ENCODE measurements at regions not wholly inside any gene's neighbourhood (a gene's known extent, or its start where the extent isn't known, plus 50 kb on each side); places are given as distances from the start of the nearest gene placed in this dataset.
A peak's percentile ranks its signal among the peaks of the same experiment; 100 is the strongest.
"Not testable (repeated sequence)": the region's sequence is repeated elsewhere in the genome, so short reads cannot be mapped to it uniquely, and the experiment has no call there.

DNA sequence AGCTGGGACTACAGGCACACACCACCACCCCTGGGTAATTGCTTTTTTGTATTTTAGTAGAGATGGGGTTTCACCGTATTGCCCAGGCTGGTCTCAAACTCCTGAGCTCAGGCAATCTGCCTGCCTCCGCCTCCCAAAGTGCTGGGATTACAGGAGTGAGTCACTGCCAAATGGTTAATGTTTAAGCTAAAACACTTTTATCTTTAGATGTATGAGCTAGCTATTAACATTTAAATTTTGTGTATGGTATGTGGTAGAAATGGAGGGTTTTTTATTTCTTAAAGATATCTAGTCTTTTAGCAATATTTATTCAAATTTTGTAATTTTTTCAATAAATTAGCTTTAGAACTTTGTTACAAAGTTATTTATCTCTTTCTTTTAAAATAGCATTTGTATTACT is 1659.8 kb upstream of the ADGRL3 start:
- peak; percentile 27 for DNase-seq
- in situ Hi-C loops (cut with HindIII; ENCODE audit: low pct_ligation_motif_present, low pct_unique_long_range_greater_than_20kb, low sequenced_read_pairs): no loop called here

DNA sequence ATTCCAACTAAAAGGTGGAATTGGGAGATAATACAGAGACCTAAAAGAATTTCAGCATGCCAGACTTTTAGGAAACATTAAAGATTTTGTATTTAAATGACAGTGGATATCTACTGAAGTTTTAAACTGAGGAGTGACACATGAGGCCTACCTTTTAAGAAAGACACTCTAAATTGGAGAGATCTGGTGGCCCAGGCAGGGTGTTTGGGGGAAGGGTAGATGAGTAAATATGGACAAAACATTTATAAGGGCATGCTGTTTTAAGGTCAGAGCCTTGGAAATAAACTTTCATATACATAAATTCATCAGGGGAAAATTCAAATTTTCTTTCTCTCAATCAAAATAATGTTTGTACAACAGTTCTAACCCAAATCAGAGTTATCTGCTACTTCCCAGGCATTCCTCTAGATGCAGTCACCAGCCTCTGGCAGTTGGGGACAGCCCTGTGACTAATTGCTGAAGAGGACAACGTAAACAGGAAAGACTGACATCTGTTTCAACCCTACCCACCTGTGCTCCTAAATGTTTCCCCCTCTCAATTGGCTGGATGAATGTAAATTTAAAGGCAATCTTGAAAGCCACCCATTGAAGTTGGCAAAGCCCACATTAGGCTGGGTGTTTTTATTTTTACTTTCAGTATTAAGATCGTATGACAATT is 1646.9 kb upstream of the ADGRL3 start:
- in situ Hi-C loops (cut with HindIII; ENCODE audit: low pct_ligation_motif_present, low pct_unique_long_range_greater_than_20kb, low sequenced_read_pairs): no loop called here
- peak; percentile 22 for DNase-seq

DNA sequence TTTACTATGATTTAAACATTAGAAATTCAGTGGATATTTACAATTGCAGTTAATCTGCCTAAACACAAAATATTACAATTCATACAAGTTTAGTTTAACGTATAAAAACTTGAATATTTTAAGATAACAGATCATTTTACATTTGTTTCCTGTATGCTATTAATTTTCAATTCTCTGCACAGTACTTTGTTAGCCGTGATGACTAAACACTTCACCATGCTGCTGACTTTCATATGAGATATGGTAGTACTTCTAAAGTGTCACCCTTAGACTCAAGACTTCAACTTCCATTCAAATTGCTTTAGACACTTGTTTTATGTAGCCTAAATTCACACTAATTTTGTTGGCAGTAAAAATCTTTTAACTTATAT is 1646.4 kb upstream of the ADGRL3 start:
- peak; percentile 55 for DNase-seq
- in situ Hi-C loops (cut with HindIII; ENCODE audit: low pct_ligation_motif_present, low pct_unique_long_range_greater_than_20kb, low sequenced_read_pairs): no loop called here

DNA sequence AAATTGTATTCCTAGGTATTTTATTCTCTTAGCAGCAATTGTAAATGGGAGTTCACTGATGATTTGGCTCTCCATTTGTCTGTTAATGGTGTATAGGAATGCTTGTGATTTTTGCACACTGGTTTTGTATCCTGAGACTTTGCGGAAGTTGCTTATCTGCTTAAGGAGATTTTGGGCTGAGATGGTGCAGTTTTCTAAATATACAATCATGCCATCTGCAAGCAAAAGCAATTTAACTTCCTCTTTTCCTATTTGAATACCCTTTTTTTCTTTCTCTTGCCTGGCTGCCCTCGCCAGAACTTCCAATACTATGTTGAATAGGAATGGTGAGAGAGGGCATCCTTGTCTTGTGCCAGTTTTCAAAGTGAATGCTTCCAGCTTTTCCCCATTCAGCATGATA is 1643.9 kb upstream of the ADGRL3 start:
- DNase-seq; in situ Hi-C loops (cut with HindIII; ENCODE audit: low pct_ligation_motif_present, low pct_unique_long_range_greater_than_20kb, low sequenced_read_pairs): not testable (repeated sequence)

DNA sequence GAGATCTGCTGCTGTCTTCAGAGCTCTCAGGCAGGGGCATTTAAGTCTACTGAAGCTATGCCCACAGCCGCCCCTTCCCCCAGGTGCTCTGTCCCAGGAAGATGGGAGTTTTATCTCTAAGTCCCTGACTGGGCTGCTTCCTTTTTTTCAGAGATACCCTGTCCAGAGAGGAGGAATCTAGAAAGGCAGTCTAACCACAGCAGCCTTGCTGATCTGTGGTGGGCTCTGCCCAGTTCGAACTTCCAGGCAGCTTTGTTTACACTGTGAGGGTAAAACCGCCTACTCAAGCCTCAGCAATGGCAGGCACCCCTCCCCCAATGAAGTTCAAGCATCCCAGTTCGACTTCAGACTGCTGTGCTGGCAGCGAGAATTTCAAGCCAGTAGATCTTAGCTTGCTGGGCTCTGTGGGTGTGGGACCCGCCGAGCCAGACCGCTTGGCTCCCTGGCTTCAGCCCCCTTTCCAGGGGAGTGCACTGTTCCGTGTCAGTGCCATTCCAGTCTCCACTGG is 1639.9 kb upstream of the ADGRL3 start:
- in situ Hi-C loops (cut with HindIII; ENCODE audit: low pct_ligation_motif_present, low pct_unique_long_range_greater_than_20kb, low sequenced_read_pairs); DNase-seq: not testable (repeated sequence)

DNA sequence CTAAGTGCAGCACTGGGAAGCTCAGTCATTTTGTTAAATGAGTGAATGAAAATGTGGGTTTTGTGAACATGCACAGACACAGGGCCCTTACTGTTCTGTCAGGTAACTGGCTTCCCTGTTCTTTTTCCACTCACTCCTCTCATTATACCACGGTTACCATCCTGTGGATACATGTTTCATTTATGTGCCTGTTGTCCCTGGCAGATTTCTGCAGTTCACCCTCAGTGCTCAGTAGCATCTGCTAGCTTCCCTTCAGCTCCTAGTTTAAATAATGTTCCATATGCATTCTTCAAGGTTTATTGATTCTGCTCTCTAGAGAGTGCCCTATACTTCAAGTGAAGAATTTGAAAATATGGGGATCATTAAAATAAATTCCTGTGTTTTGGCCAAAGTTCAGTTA is 1634.3 kb upstream of the ADGRL3 start:
- in situ Hi-C loops (cut with HindIII; ENCODE audit: low pct_ligation_motif_present, low pct_unique_long_range_greater_than_20kb, low sequenced_read_pairs): no loop called here
- DNase-seq: no peak

DNA sequence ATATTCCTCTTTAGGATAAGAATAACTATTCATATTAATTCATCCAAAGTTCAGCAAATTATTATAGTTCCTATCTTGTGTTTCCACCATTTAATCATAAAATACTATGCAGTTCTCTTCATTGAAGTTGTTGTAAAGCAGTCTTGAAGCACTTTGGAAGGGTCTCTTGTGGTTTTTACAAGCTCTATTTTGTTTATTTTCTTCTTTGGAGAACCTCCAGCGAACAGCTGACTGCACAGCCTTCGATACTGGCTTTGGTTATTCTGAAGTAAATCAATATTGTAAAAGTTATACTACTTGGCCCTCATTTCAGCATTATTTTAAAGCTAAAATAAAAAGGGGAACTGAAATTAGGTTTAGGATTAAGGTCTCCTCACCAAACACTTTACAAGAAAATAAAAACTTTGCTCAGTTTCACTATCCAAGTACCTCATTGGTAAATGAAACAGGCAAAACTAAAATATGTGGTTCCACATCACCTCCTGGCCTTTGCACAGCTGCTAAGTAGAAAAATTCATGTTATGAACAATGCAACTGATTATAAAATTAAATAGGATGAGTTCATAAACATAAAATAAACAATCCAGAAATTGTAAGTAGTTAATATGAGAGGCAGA is 1629.2 kb upstream of the ADGRL3 start:
- DNase-seq: no peak
- in situ Hi-C loops (cut with HindIII; ENCODE audit: low pct_ligation_motif_present, low pct_unique_long_range_greater_than_20kb, low sequenced_read_pairs): no loop called here

DNA sequence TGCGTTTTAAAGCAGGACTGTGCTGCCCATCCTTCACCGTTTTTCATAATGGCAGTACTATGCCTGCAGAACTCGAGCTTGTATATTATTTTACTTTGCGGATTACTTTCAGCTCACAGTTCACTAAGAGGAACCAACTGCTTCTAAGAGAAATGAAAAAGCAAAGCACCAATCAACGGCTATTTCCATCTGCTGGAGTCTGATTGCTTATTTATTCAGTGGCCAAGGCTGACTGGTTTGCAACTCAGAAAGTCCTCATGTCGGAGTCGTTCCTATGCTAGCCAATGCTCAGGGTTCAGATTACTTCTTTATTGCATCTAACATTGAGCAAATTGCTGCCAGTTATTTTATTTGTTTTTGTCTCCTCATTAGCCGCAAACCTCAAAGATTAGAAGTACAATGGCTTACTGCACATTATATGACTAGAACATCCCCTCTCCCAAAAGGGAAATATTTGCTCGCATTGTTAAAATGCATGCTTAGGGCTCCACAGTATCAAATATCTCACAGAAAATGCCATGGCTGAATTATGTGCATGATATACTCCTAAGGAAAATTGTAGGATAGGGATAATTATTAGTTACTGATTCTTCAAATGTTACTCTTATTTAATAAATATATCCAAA is 1628.2 kb upstream of the ADGRL3 start:
- no peak for DNase-seq
- in situ Hi-C loops (cut with HindIII; ENCODE audit: low pct_ligation_motif_present, low pct_unique_long_range_greater_than_20kb, low sequenced_read_pairs): no loop called here

DNA sequence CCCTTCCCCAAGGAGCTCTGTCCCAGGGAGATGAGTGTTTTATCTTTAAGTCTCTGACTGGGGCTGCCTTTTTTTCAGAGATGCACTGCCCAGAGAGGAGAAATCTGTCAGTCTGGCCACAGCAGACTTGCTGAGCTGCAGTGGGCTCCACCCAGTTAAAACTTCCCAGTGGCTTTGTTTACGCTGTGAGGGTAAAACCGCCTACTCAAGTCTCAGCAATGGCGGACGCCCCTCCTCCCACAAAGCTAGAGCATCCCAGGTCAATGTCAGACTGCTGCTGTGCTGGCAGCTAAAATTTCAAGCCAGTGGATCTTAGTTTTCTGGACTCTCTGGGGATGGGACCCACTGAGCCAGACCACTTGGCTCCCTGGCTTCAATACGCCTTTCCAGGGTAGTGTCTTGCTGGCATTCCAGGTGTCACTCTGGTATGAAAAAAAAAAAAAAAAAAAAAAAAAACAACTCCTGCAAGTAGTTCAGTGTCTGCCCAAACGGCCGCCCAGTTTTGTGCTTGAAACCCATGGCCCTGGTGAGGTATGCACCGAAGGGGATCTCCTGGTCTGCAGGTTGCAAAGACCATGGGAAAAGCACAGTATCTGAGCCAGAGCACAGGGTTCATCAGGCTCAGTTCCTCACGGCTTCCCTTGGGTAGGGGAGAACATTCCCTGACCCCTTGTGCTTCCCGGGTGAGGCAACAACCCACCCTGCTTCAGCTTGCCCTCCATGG is 1616.1 kb upstream of the ADGRL3 start:
- no peak for DNase-seq
- in situ Hi-C loops (cut with HindIII; ENCODE audit: low pct_ligation_motif_present, low pct_unique_long_range_greater_than_20kb, low sequenced_read_pairs): no loop called here

DNA sequence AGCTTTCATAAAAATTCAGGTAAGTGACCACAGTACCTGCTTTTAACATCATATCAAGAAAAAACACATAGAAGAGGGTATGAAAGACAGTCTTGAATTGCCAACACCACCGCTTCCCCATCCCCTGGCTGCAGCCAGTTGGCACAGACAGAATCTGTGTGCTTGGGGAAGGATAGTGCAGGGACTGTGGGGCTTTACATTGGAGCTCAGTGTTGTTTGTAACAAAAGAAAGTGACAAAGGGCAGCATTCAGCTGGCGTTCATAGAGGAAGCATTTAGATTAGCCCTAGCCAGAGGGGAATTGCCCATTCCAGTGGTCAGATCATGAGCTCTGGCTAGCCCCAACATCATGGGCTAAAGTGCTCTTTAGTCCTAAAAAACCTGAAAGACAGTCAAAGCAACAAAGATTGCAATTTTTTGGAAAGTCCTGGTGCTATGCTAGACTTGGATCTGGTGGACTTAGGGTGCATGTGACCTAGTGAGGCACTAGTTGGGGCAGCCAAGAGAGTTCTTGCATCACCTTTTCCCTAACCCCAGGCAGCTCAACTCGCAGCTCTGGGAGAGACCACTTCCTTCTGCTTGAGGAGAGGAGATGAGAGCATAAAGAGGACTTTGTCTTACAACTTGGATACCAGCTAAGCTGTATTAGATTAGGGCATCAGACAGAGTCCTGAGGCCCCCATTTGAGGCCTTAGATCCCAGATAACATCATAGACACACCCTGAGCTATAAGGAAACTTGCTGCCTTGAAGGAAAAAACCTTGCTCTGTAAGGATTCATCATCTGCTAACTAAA is 1602.4 kb upstream of the ADGRL3 start:
- in situ Hi-C loops (cut with HindIII; ENCODE audit: low pct_ligation_motif_present, low pct_unique_long_range_greater_than_20kb, low sequenced_read_pairs): no loop called here
- DNase-seq: no peak

DNA sequence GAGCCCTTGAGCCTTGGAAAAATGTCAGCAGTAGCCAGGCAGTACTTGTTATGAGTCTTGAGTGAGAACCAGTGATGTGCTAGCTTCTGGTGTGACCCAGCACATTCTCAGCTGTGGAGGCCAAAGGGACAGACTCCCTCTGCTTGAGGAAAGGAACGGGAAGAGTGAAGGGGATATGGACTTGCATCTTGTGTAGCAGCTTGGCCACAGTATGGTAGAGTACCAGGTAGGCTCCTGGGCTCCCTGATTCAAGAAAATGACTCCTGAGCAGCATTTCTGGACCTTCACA is 1601.9 kb upstream of the ADGRL3 start:
- DNase-seq: no peak
- in situ Hi-C loops (cut with HindIII; ENCODE audit: low pct_ligation_motif_present, low pct_unique_long_range_greater_than_20kb, low sequenced_read_pairs): no loop called here

DNA sequence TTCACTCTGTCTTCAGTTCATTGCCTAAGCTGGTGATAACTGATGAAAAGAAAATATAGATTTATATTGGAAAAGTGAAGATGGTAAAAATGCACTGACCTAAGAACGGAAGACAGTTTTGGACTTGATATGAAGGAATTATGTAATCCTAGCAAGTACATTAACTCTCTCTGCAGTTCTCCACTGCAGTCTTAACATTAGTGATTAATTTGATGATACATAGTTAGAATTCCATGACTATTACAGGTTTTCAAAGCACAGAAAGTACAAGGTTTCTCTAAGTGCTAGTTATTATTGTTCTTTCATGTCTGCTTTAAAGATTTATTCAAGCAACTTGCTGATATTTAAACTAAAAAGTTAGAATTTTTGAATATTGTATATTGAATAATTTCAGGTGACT is 1591.7 kb upstream of the ADGRL3 start:
- in situ Hi-C loops (cut with HindIII; ENCODE audit: low pct_ligation_motif_present, low pct_unique_long_range_greater_than_20kb, low sequenced_read_pairs): no loop called here

DNA sequence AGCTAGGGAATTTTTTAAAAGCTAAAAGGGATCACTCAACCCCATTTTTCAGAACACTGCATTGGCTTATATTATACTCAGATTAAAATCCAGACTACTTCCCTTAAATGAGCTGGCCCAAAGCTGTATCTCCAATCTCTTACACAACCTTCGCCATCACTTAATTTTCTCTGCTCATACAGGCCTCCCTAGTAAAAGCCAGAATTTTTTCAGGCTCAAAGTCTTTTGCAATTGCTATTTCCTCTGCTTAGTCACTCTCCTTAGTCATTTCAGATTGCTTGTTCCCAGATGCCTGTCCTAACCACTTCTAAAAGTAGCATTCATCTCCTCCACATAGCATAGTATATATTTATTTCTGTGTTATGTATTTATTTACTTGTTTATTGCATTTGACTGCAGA is 1587.9 kb upstream of the ADGRL3 start:
- in situ Hi-C loops (cut with HindIII; ENCODE audit: low pct_ligation_motif_present, low pct_unique_long_range_greater_than_20kb, low sequenced_read_pairs): no loop called here
- peak; percentile 66 for DNase-seq

More for the DNA sequence above, 1591.7 kb upstream of the ADGRL3 start:
- DNase-seq: peak; percentile 63

DNA sequence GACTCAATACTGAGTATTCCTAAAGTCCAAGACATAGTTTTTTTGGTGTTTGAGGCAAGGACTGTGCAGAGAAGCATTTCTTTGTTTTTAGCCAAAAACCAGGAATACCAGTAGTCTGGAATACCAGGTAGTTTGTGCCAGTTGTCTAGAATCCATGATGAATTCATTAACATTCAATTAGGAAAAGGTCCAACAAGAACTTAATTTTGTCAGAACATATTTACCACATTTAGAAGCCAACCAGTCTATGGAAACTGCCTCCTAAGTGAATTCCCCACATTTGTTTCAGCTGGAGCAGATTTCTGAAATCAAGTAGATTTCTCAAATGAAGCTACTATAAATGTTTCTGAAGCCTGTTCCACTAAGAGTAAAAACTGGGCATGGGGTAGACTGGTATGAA is 1584.8 kb upstream of the ADGRL3 start:
- in situ Hi-C loops (cut with HindIII; ENCODE audit: low pct_ligation_motif_present, low pct_unique_long_range_greater_than_20kb, low sequenced_read_pairs): no loop called here

DNA sequence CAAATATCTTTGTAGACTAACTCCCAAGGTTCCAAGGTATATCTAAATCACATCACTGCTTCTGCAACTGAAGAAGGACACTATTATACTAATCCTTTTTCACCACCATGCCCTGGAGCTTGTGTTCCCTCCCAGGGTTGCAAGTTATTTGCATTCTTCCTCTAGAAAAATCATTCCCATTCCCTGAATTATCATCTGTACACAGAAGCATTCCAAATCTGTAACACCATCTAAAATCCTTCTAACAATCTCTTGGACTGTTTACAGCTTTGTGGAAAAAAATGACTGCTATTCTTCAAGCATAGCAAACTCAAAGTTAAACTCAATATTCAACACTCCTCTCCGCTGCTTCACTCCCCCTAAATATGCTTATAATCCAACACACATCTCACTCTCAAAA is 1570.8 kb upstream of the ADGRL3 start:
- no peak for DNase-seq
- in situ Hi-C loops (cut with HindIII; ENCODE audit: low pct_ligation_motif_present, low pct_unique_long_range_greater_than_20kb, low sequenced_read_pairs): no loop called here

More for the DNA sequence above, 1584.8 kb upstream of the ADGRL3 start:
- DNase-seq: no peak

DNA sequence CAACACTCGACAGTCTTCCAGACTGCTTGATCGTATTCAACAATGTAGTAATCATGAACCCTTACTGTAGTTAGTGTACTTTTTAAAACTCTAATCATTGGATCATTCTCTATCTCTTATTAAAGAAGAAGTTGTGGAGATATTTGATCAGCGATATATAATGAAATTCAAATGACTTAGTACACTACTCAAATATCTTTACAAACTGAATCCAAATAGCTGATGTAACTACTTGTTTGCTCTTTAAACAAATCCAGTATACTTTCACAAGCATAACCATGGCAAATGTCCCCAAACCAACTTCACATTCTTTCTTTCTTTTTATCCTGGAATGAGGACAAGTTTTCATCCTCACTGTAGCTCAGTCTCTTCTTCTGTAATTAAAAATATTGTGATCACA is 1569.9 kb upstream of the ADGRL3 start:
- no peak for DNase-seq
- in situ Hi-C loops (cut with HindIII; ENCODE audit: low pct_ligation_motif_present, low pct_unique_long_range_greater_than_20kb, low sequenced_read_pairs): no loop called here

DNA sequence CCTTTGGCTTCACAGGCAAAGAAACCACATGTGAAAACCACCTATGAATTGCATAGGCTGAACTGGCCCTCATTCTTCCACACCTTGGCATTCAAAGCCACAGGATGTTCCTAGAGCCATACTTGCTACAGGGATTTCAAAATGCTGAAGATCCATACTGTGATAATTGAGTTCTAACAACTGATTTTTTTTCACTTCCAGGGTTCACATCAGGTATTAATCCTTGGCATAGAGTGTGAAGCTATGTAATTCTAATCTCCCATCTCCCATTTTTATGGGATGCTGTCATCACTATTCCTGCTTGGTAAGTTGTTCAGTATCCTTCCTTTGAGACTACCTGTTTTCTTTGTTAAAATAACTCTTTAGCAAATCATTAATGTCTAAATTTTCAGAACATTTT is 1569.2 kb upstream of the ADGRL3 start:
- in situ Hi-C loops (cut with HindIII; ENCODE audit: low pct_ligation_motif_present, low pct_unique_long_range_greater_than_20kb, low sequenced_read_pairs): no loop called here
- no peak for DNase-seq

DNA sequence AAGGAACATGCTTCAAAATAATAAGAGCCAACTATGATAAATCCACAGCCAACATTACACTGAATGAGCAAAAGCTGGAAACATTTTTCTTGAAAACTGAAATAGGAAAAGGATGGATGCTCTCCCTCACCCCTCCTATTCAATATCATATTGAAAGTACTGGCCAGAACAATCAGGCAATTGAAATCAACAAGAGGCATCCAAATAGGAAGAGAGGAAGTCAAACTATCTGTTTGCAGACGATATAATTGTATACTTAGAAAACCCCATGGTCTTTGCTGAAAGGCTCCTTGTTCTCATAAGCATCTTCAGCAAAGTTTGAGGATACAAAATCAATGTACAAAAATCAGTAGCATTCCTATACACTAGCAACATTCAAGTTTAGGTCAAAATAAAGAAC is 1562.5 kb upstream of the ADGRL3 start:
- in situ Hi-C loops (cut with HindIII; ENCODE audit: low pct_ligation_motif_present, low pct_unique_long_range_greater_than_20kb, low sequenced_read_pairs): no loop called here
- DNase-seq: no peak

DNA sequence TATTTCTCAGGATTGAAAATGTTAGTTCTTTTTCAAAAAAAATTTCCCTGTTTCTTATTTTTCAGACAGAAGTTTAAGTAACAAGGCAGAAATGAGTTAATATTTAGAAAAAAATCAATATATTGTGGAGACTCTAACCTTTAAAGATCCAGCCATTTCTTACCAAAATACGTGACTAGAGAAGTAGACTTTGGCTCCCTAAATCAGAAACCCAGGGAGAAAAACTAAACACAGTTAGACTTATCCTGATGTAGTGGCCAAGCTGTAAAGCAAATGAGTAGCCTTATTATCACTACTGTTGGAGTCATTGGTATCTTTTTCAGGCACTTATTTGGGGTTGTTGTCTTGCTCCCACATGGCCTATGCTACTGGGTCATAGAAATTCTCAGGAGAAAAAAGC is 1556.4 kb upstream of the ADGRL3 start:
- in situ Hi-C loops (cut with HindIII; ENCODE audit: low pct_ligation_motif_present, low pct_unique_long_range_greater_than_20kb, low sequenced_read_pairs): no loop called here
- no peak for DNase-seq

Data from ACHN (cell line).